GM18517 (cell line): ENCODE measurements at regions not wholly inside any gene's neighbourhood (a gene's known extent, or its start where the extent isn't known, plus 50 kb on each side); places are given as distances from the start of the nearest gene placed in this dataset.

ENCODE experiments used
- ATAC-seq: cut with Tn5 transposase; IDR thresholded peaks from one replicate; pipeline ENCODE4 v1.9.1; 2021; ENCODE audit warnings: mild to moderate bottlenecking, moderate library complexity; ENCODE audit not compliant: unreplicated experiment

GRCh38 chr21:31470896-31471694, 127.0 kb upstream of the TIAM1 start:
- no peak for ATAC-seq

GRCh38 chr21:31460980-31461379, 116.9 kb upstream of the TIAM1 start:
- ATAC-seq = no peak

DNA sequence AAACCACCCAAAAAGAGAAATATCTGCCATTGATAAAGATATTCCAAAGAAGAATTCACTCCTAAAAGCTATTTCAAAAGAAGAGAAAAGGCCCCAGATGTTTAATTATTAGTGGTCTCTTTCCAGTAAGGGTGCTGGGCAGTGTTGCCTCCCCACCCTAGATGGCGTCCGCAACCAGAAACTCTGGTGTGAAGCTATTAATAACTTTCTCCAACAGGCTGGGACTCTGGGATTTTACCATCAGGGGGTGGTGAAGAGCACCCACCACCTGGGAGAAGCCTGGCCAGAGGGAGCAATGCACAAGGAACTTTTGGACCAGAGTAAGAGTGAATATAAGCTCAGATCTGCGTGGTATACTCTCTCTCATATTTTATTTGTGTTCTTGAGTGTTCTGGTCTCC, 115.4 kb upstream of the TIAM1 start:
- ATAC-seq = no peak

GRCh38 chr21:31457675-31458074, 113.6 kb upstream of the TIAM1 start:
- ATAC-seq = no peak

GRCh38 chr21:31456201-31456600, 112.1 kb upstream of the TIAM1 start:
- ATAC-seq = no peak

- ATAC-seq = no peak
Measured at GRCh38 chr21:31455506-31455905, 111.4 kb upstream of the TIAM1 start.

DNA sequence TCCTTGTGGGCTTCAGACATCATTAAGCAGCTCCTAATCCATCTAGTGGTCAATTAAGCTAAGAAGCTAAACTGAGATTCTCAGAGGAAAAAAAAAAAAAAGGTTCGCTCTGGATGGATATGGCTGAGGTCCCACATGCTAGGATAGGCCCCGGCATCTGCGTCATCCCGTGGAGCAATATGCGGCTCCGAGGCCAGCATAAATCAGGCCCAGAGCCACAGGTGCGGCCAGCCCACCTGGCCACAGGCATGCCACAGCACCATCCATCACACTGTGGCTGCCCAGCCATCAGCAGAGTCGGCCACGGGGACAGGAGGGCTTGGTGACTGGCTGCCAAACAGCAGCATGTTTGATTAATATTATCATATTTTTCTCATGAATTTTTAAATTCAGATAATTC, 106.9 kb upstream of the TIAM1 start:
- ATAC-seq = no peak

DNA sequence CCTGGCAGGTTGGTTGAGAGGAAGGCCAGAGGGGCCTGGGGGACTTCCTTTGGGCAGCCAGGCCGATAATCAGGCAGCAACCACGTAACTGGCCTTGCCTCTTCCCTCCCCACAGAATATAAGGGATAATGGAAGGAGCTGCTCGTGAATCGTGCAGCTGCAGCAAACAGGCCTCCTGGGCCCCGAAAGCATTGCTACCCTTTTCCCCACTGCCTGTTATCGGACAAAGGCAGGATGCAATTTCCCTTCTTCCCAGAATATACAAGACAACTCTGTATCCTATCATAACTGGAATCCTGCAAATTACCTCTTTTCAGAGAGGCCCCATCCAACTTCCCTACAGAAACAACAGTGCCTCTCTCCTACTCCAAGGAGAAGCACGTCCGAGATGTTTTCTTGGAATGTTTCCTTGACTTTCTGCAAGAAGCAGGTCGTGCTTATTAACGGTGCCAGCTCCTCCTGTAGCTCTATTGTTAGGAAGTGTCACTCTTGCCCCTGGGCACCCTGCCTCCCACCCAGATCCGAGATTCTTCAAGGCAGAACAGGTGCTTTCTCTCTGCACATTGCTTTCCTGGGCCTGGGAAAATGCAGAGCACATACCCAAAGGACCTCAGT, 106.0 kb upstream of the TIAM1 start:
- ATAC-seq = no peak

- ATAC-seq = no peak
Measured at GRCh38 chr21:31448496-31448895, 104.4 kb upstream of the TIAM1 start.

DNA sequence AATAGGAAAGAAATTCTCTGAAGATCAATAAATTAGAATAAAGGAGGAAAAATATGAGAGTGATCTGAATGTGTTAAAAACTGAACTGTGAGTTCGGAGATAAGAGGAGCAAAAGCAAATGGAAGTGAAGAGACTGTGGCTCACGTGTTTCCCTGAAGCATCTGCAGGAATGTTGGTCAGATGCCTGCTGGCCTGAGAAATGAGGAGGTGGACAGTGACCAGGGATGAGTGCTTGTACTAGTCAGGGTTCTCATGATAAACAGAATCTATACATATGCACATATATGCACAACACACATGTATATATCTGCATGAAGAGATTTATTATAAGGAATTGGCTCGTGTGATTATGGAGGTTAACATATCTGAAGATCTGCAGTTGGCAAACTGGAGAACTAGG, 103.4 kb upstream of the TIAM1 start:
- no peak for ATAC-seq

GRCh38 chr21:31446226-31446855, 102.3 kb upstream of the TIAM1 start:
- ATAC-seq = no peak

GRCh38 chr21:31445137-31445536, 101.1 kb upstream of the TIAM1 start:
- no peak for ATAC-seq

- no peak for ATAC-seq
Measured at GRCh38 chr21:31443736-31444521, 99.9 kb upstream of the TIAM1 start.

- no peak for ATAC-seq
Measured at GRCh38 chr21:31442339-31442738, 98.3 kb upstream of the TIAM1 start.

- ATAC-seq = no peak
Measured at GRCh38 chr21:31429506-31429905, 85.4 kb upstream of the TIAM1 start.

DNA sequence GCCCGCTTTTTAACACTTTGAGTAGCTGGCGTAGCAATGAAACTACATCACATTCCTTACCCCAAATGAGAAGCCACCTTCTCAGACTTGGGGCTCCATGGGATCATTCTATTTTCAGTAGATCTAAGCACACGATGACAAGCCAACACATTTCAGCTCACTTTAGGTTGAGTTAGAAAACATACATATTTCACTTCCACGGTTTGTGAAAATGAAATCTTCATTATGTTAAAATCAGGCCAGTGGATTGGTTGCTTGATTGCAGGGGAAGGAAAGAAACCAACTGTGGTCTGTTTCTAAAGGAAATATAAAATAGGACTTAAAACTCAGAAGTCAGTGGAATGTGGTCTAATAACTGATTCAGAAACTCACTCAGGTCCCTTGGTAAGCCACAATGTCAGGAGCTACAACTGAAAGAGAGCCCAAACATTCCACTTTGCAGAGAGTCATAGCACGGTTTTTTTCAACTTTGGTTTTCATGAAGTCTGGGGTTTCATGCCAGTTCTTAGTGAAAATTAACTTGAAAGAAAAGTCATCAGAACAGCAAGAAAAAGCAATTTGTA, 82.3 kb upstream of the TIAM1 start:
- no peak for ATAC-seq

DNA sequence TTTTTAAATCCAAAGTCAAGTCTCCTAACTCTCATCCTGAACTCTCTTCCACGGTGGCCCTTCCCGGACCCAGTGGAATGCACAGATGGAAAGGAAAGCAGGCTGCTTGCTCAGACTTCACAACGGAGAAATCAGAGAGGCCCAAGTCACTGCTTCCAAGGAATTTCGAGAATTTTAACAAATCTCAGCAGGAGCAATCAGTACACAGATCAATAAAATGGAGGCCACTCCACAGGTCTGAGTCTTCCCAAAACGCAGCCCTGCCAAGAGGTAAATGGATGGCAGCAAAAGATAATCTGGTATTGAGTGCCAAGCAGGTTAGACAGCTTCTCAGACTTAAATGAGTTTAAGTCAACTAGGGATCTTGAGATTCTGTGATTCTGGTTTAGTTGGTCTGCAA, 81.1 kb upstream of the TIAM1 start:
- ATAC-seq = no peak

GRCh38 chr21:31424058-31424457, 80.0 kb upstream of the TIAM1 start:
- ATAC-seq = no peak

- no peak for ATAC-seq
Measured at GRCh38 chr21:31420988-31421387, 76.9 kb upstream of the TIAM1 start.

- no peak for ATAC-seq
Measured at GRCh38 chr21:31420354-31420753, 76.3 kb upstream of the TIAM1 start.

DNA sequence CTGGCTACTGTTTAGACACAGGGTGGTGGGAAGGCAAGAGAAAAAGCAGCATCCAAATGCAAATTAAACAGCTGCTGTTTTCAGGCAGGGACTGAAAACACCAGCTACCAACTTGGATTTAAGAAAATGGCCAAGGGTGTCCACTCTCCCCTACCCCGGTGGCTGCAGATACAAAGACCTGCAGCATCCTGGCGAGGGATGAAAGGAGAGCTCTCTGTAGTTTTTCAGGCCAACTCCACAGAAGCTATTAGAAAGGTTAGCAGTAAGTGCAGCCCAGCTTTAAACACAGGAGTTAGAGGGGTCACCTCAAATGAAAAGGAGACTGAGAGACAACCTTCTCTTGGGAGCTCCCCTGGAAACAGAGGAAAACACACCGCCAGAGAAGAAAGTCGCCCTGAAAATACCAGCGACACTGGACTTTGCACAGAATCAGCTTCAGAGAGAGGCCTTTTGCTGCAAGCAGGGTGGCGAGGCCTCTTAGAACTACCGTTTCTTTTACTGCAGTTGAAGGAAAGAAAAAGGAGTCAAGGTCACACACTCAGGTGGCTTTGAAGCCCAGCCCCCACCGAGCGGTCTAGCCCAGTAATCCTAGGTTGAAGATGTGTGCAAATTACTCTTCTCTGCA, 74.4 kb upstream of the TIAM1 start:
- ATAC-seq = no peak
